T-cell (primary cell): ENCODE measurements at regions not wholly inside any gene's neighbourhood (a gene's known extent, or its start where the extent isn't known, plus 50 kb on each side); places are given as distances from the start of the nearest gene placed in this dataset.
A peak's percentile ranks its signal among the peaks of the same experiment; 100 is the strongest.

Source experiments
- ATAC-seq, 4 experiments: fragments of 200-7000 bp in 3 of 4; fragments of 150-1000 bp in 1 of 4; cut with Tn5 transposase; replicated peaks in 1 of 4; 1 replicate in 3 of 4; 2 replicates in 1 of 4; pipeline ENCODE4 v1.10.0; 2021; ENCODE audit warnings: moderate library complexity in 3 of 4, mild to moderate bottlenecking in 2 of 4, moderate number of reproducible peaks in 1 of 4
- CTCF ChIA-PET, 2 donors: fragments of 300-600 bp; sonication (Branson Sonifier 250); formaldehyde crosslinking; loops; one replicate each; lab custom pipeline; 2022; ENCODE audit warnings: antibody characterized with exemption in 2 of 2; lab: Charles Lee
- POLR2A ChIA-PET, 2 donors: fragments of 300-600 bp; sonication (Branson Sonifier 250); formaldehyde crosslinking; loops; one replicate each; lab custom pipeline; 2022; ENCODE audit warnings: antibody characterized with exemption in 2 of 2; lab: Charles Lee
- DNase-seq, 35 experiments: peaks; one replicate each; pipeline versions ENCODE4 v3.0.0 to v3.0.0-alpha.2; 2013 to 2023
- H3K27ac ChIP-seq: one replicate; pipeline ENCODE4 v1.5.1; 2013; ENCODE audit warnings: low read length
- H3K27me3 ChIP-seq, 2 experiments: replicated peaks in 1 of 2; 1 replicate in 1 of 2; 2 replicates in 1 of 2; pipeline versions ENCODE4 v1.6.1 to v1.7.0; 2013; ENCODE audit warnings: low read length in 1 of 2, mixed read lengths in 1 of 2; ENCODE audit not compliant: control insufficient read depth in 2 of 2, insufficient read depth in 2 of 2; ENCODE audit errors: extremely low read depth in 1 of 2
- H3K36me3 ChIP-seq, 2 donors: 1 replicate in 1 of 2; 2 replicates in 1 of 2; pipeline versions ENCODE4 v1.6.1 to v1.7.0; 2013; ENCODE audit warnings: low read length in 1 of 2; ENCODE audit not compliant: control insufficient read depth in 2 of 2, insufficient read depth in 1 of 2; ENCODE audit errors: extremely low read depth in 1 of 2
- H3K4me1 ChIP-seq, 2 experiments: 1 replicate in 1 of 2; 2 replicates in 1 of 2; pipeline versions ENCODE4 v1.6.1 to v1.7.0; 2013; ENCODE audit warnings: low read length in 2 of 2, mixed read lengths in 1 of 2; ENCODE audit not compliant: insufficient read depth in 2 of 2, control insufficient read depth in 1 of 2; ENCODE audit errors: extremely low read depth in 1 of 2
- H3K4me3 ChIP-seq, 2 donors: 1 replicate in 1 of 2; 2 replicates in 1 of 2; pipeline versions ENCODE4 v1.5.1 to v1.7.0; 2013; ENCODE audit warnings: mild to moderate bottlenecking in 2 of 2, low read length in 1 of 2, moderate library complexity in 1 of 2; ENCODE audit not compliant: control insufficient read depth in 1 of 2; ENCODE audit errors: extremely low read depth in 1 of 2
- H3K9me3 ChIP-seq: 2 replicates; pipeline ENCODE4 v1.7.0; 2013
- H3K27ac Mint-ChIP-seq, 2 donors: one replicate each; pipeline ENCODE4 v1.8.0; 2020 to 2021; ENCODE audit warnings: mild to moderate bottlenecking in 2 of 2, mixed read lengths in 2 of 2
- H3K27me3 Mint-ChIP-seq, 2 donors: one replicate each; pipeline ENCODE4 v1.8.0; 2021 to 2022; ENCODE audit warnings: mixed read lengths in 2 of 2
- H3K36me3 Mint-ChIP-seq: one replicate; pipeline ENCODE4 v1.8.0; 2021; ENCODE audit warnings: mixed read lengths
- H3K4me1 Mint-ChIP-seq, 3 donors: one replicate each; pipeline ENCODE4 v1.8.0; 2020 to 2022; ENCODE audit warnings: mixed read lengths in 3 of 3, mild to moderate bottlenecking in 1 of 3
- H3K4me3 Mint-ChIP-seq, 3 donors: one replicate each; pipeline ENCODE4 v1.8.0; 2020 to 2022; ENCODE audit warnings: mild to moderate bottlenecking in 3 of 3, mixed read lengths in 3 of 3, moderate library complexity in 3 of 3
- H3K9me3 Mint-ChIP-seq, 3 donors: one replicate each; pipeline ENCODE4 v1.8.0; 2020 to 2022; ENCODE audit warnings: mixed read lengths in 3 of 3
- WGBS: methylation state at CpG from one replicate; pipeline ENCODE4 v1.1.5; 2013; ENCODE audit warnings: missing lambda C conversion rate; ENCODE audit not compliant: insufficient coverage; 5-methylcytosine and 5-hydroxymethylcytosine counted together

DNA sequence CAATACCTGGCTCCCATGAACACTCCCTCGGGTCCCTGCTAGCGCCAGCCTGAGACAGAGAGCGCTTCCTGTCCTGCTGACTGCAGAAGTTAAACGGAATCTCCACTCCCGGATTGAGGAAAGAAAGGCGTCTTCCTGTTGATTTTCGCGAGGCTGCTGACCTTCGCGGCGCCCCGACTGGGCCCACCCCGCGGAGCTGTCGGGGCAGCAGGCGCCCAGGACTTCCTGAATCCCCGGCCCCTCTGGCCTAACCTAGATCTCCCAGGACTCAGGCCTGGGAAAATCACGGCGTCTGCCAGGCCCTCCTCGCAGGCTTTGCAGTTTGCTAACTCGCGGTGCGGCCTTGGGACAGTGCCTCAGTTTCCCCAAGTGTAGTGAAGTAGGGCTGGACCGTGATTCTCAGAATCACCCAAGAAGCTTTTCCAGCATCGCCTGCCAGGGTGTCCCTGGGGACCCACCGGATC, 108.8 kb downstream of the KCTD15 start:
- POLR2A ChIA-PET = no interaction called here

DNA sequence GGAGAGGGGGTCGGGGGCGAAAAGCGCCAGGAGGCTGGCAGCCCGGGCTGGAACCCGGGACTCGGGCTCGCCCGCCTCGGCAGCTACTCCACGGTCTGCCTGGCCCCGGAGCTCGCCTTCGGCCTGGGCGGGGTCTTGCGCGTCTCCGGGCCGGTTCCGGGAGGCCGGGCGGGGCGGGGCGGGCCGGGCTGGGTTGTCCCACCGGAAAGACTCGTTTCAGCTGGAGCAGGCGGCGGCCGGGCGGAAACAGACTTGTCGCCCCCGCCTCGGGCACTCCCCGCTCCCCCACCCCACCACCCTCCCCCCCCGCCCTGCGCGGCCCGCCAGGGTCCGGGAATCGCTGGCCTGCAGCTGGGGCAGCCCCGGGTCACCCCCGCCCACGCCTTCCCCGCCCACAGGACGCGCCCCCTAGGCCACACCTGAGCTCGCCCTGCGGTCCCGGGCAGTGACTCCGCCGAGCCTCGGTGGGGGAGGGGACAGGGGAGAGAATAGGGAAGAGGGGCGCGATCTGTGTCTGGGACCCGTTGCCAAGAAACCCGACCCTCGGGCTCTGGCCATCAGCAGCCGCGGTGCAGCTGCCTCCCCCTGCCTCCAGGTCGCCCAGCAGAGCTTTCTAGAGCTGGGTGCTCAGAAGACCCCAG, 109.4 kb downstream of the KCTD15 start:
- no peaks in the 10 kb centered on the region for H3K36me3 Mint-ChIP-seq
- Histone ChIP-seq H3K27ac (no peak overlapping the region), H3K4me1 (peaks cover 0 to 9% of the 10 kb centered on the region in 2 experiments), H3K9me3 (no peaks in the 10 kb centered on the region), H3K4me3 (no peak overlapping the region), H3K36me3 (no peaks in the 10 kb centered on the region), H3K27me3 (peaks cover 17 to 38% of the 10 kb centered on the region in 2 experiments)
- H3K4me3 Mint-ChIP-seq = peak overlapping the region; percentile 34 to 66 (median 51)
- ChIA-PET POLR2A (no interaction called here), CTCF (no interaction called here)
- H3K27me3 Mint-ChIP-seq = peaks cover 55 to 59% of the 10 kb centered on the region in 2 donors
- DNase-seq (no peak), ATAC-seq (no peak)
- H3K4me1 Mint-ChIP-seq = peaks cover 5 to 12% (median 10%) of the 10 kb centered on the region in 3 donors
- H3K27ac Mint-ChIP-seq = no peak overlapping the region
- WGBS = 3% methylated on average over 28 of the region's 60 CpGs
- no peaks in the 10 kb centered on the region for H3K9me3 Mint-ChIP-seq

More for the DNA sequence above, 108.8 kb downstream of the KCTD15 start:
- Mint-ChIP-seq H3K4me3 (peak overlapping the region; percentile 51 to 66 (median 55)), H3K4me1 (peaks cover 5 to 12% (median 10%) of the 10 kb centered on the region in 3 donors), H3K36me3 (no peaks in the 10 kb centered on the region), H3K9me3 (no peaks in the 10 kb centered on the region), H3K27me3 (peaks cover 57 to 63% of the 10 kb centered on the region in 2 donors), H3K27ac (no peak overlapping the region)
- Histone ChIP-seq H3K9me3 (no peaks in the 10 kb centered on the region), H3K4me1 (peaks cover 0 to 9% of the 10 kb centered on the region in 2 experiments), H3K27ac (no peak overlapping the region), H3K36me3 (no peaks in the 10 kb centered on the region), H3K4me3 (no peak overlapping the region), H3K27me3 (peaks cover 19 to 39% of the 10 kb centered on the region in 2 experiments)
- CTCF ChIA-PET = no interaction called here
- WGBS = 9% methylated on average over 23 of the region's 26 CpGs
- no peak for ATAC-seq
- no peak for DNase-seq

DNA sequence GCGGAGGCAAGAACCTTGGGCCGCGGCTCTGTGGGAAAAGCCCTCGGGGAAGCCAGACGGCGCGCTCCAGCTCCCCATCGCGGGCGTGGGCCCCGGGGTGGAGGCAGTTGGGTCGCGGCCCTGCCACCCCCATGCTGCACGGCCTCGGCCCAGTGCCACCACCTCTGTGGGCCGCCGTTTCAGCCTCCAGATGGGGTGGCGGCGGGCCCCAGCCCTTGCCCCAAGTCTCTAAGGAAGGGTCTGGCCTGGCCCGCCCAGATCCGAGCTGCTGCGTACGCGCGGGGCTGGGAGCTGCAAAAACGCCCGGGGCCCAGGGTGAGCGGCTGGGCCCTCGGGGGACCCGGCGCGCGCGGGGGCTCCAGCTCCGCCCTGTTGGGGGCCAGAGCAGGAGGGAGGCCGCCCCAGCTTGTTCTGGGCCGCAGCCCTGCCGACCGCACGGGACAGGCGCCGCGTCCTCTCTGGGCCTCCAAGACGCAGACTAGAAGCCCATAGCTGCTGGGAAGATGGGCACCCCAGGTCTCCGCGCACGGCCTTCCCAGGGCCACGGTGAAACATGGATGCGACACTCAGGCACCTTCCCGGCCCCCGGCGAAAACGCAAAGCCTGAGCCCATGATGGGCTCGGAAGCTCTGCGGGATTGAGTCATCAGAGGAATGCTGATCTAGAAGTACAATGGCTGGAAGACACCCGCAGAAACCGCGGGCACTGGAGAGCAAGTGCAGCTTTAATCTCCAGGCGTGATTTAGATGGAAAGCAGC, 110.1 kb downstream of the KCTD15 start:
- Mint-ChIP-seq H3K4me3 (no peak overlapping the region), H3K4me1 (peaks cover 5 to 12% (median 10%) of the 10 kb centered on the region in 3 donors), H3K27ac (no peak overlapping the region), H3K27me3 (peaks cover 50 to 52% of the 10 kb centered on the region in 2 donors), H3K9me3 (no peaks in the 10 kb centered on the region), H3K36me3 (no peaks in the 10 kb centered on the region)
- H3K4me3 ChIP-seq = no peak overlapping the region
- peaks cover 0 to 9% of the 10 kb centered on the region in 2 experiments for H3K4me1 ChIP-seq
- no peaks in the 10 kb centered on the region for H3K36me3 ChIP-seq
- ChIA-PET POLR2A (no interaction called here), CTCF (no interaction called here)
- no peak for ATAC-seq
- no peaks in the 10 kb centered on the region for H3K9me3 ChIP-seq
- H3K27me3 ChIP-seq = peaks cover 14 to 42% of the 10 kb centered on the region in 2 experiments
- no peak overlapping the region for H3K27ac ChIP-seq
- DNase-seq = no peak
- WGBS = 11% methylated on average over 59 of the region's 59 CpGs

DNA sequence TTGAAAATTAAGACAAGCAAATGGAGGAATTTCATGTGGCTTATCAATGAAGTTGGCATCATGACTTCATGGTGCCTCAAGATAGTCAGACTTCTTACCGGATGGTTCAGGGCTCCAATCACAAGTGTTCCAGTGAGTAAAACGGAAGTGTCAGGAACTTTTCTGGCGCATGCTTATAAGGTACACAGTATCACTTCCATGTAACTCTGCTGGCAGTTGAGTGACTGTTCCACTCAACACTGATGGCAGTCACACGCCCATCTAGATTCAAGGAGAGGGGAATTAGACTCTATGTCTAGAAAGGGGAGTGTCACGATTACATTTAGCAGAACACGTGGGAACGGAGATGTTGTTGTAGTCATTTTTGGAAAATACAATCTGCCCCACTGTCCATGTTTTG, 114.3 kb downstream of the KCTD15 start:
- Mint-ChIP-seq H3K9me3 (no peaks in the 10 kb centered on the region), H3K27me3 (peaks cover 42 to 44% of the 10 kb centered on the region in 2 donors), H3K4me3 (no peak overlapping the region), H3K36me3 (no peaks in the 10 kb centered on the region), H3K27ac (no peak overlapping the region), H3K4me1 (peaks cover 0 to 4% (median 2%) of the 10 kb centered on the region in 3 donors)
- WGBS = 83% methylated on average over 2 of the region's 7 CpGs
- ATAC-seq (no peak), DNase-seq (no peak)
- no peak overlapping the region for H3K4me3 ChIP-seq
- H3K27me3 ChIP-seq = peaks cover 4 to 38% of the 10 kb centered on the region in 2 experiments
- ChIA-PET CTCF (no interaction called here), POLR2A (no interaction called here)
- no peaks in the 10 kb centered on the region for H3K9me3 ChIP-seq
- no peaks in the 10 kb centered on the region for H3K36me3 ChIP-seq
- no peak overlapping the region for H3K27ac ChIP-seq
- H3K4me1 ChIP-seq = peaks cover 0 to 4% of the 10 kb centered on the region in 2 experiments

DNA sequence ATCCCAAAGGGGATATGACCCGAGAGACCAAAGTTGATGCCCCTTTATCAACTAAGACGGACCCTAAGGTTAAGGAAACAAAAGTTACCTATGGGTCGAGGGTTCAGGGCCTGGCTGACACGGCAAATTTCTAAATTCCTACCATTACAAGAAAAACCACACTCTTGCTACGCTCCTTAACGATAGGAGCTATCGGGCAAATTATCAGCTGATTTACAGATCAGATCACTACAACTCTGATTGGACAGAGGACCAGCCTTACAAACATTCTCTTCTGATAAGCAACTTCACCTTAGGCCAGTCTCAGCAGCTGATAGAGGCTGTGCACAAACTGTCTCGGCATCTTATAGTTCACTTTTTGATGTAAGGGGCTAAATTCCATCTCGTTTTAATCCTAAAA, 117.9 kb downstream of the KCTD15 start:
- H3K27ac Mint-ChIP-seq = no peak overlapping the region
- POLR2A ChIA-PET = no interaction called here
- no peaks in the 10 kb centered on the region for H3K36me3 Mint-ChIP-seq
- Histone ChIP-seq H3K36me3 (no peaks in the 10 kb centered on the region), H3K27me3 (peaks cover 0 to 24% of the 10 kb centered on the region in 2 experiments), H3K4me3 (no peak overlapping the region), H3K9me3 (no peaks in the 10 kb centered on the region), H3K27ac (no peak overlapping the region), H3K4me1 (no peaks in the 10 kb centered on the region)
- peaks cover 0 to 4% (median 0%) of the 10 kb centered on the region in 3 donors for H3K9me3 Mint-ChIP-seq
- WGBS = 83% methylated on average over 4 of the region's 9 CpGs
- peaks cover 28 to 34% of the 10 kb centered on the region in 2 donors for H3K27me3 Mint-ChIP-seq
- no peak for DNase-seq
- CTCF ChIA-PET = no interaction called here
- no peaks in the 10 kb centered on the region for H3K4me1 Mint-ChIP-seq
- ATAC-seq = no peak
- H3K4me3 Mint-ChIP-seq = no peak overlapping the region

DNA sequence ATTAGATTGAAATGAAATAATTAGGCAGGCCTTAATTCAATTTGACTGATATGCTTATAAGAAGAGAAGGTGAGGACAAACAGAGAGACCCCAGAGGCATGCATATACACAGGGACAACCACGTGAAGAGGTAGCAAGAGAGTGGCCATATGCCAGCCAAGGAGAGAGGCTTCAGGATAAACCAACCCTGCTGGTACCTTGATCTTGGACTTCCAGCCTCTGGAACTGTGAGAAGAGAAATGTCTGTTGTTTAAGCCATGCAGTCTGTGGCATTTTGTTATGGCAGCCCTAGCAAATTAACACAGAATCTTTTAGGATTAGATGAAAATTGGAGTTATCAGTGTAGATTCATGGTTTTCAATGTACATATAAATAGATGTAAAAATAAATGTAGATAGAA, 120.1 kb downstream of the KCTD15 start:
- Histone ChIP-seq H3K9me3 (no peaks in the 10 kb centered on the region), H3K4me1 (no peaks in the 10 kb centered on the region), H3K4me3 (no peak overlapping the region), H3K36me3 (no peaks in the 10 kb centered on the region), H3K27ac (no peak overlapping the region), H3K27me3 (peaks cover 0 to 20% of the 10 kb centered on the region in 2 experiments)
- peaks cover 28 to 29% of the 10 kb centered on the region in 2 donors for H3K27me3 Mint-ChIP-seq
- no peak overlapping the region for H3K27ac Mint-ChIP-seq
- peaks cover 0 to 4% (median 0%) of the 10 kb centered on the region in 3 donors for H3K9me3 Mint-ChIP-seq
- H3K4me3 Mint-ChIP-seq = no peak overlapping the region
- CTCF ChIA-PET = no interaction called here
- 100% methylated on average over 1 of the region's 1 CpG for WGBS
- POLR2A ChIA-PET = no interaction called here
- H3K36me3 Mint-ChIP-seq = no peaks in the 10 kb centered on the region
- no peaks in the 10 kb centered on the region for H3K4me1 Mint-ChIP-seq
- DNase-seq (no peak), ATAC-seq (no peak)
